Lower leg skin (tissue), 4 donors: ENCODE measurements at regions not wholly inside any gene's neighbourhood (a gene's known extent, or its start where the extent isn't known, plus 50 kb on each side); places are given as distances from the start of the nearest gene placed in this dataset.

Source experiments
- DNase-seq, 2 donors: peaks; one replicate each; pipeline ENCODE4 v3.0.0-alpha.2; 2019; ENCODE audit warnings: low spot score in 2 of 2
- H3K4me3 ChIP-seq: fragments of 200-600 bp; sonication (generic); 2 replicates; pipeline ENCODE4 v1.5.1; 2017; ENCODE audit warnings: mild to moderate bottlenecking, low read depth; ENCODE audit not compliant: poor library complexity, severe bottlenecking
- CTCF ChIP-seq, 3 donors: fragments of 450-650 bp; IDR thresholded peaks; one replicate each; pipeline ENCODE4 v1.5.1; 2016; ENCODE audit warnings: antibody characterized with exemption in 3 of 3, mild to moderate bottlenecking in 3 of 3, moderate library complexity in 2 of 3
- POLR2A ChIP-seq, 2 donors: fragments of 450-650 bp; IDR thresholded peaks; one replicate each; pipeline ENCODE4 v1.6.1; 2016 to 2017; ENCODE audit warnings: antibody characterized with exemption in 2 of 2, mild to moderate bottlenecking in 1 of 2, moderate library complexity in 1 of 2
- WGBS, 2 donors: methylation state at CpG; one replicate each; pipeline ENCODE4 v1.1.5; 2018; 5-methylcytosine and 5-hydroxymethylcytosine counted together
- intact Hi-C: fragments of 100-400 bp; cut with DNase I; formaldehyde crosslinking; loops from one replicate; pipeline ENCODE4 v1.15.0; 2023; ENCODE audit warnings: low total_unique reads

GRCh38 chr3:102670986-102671385, 236.2 kb downstream of the ZPLD1 start:
- DNase-seq, result no peak
- no peak overlapping the region for H3K4me3 ChIP-seq
- intact Hi-C loops, result no loop called here
- TF ChIP-seq CTCF (IDR thresholded peaks at IDR 0.05), result no peak
- TF ChIP-seq POLR2A (IDR thresholded peaks at IDR 0.05), result no peak
- WGBS, 2 donors, result 79 to 80% methylated on average over 2 of the region's 2 CpGs

GRCh38 chr3:102672305-102672704, 237.5 kb downstream of the ZPLD1 start:
- whole genome bisulfite sequencing, 2 donors, result 42 to 55% methylated on average over 1 of the region's 1 CpG
- no peak overlapping the region for H3K4me3 ChIP-seq
- DNase-seq, result no peak
- TF ChIP-seq POLR2A (IDR thresholded peaks at IDR 0.05) (no peak), CTCF (IDR thresholded peaks at IDR 0.05) (no peak)
- intact Hi-C loops, result no loop called here

DNA sequence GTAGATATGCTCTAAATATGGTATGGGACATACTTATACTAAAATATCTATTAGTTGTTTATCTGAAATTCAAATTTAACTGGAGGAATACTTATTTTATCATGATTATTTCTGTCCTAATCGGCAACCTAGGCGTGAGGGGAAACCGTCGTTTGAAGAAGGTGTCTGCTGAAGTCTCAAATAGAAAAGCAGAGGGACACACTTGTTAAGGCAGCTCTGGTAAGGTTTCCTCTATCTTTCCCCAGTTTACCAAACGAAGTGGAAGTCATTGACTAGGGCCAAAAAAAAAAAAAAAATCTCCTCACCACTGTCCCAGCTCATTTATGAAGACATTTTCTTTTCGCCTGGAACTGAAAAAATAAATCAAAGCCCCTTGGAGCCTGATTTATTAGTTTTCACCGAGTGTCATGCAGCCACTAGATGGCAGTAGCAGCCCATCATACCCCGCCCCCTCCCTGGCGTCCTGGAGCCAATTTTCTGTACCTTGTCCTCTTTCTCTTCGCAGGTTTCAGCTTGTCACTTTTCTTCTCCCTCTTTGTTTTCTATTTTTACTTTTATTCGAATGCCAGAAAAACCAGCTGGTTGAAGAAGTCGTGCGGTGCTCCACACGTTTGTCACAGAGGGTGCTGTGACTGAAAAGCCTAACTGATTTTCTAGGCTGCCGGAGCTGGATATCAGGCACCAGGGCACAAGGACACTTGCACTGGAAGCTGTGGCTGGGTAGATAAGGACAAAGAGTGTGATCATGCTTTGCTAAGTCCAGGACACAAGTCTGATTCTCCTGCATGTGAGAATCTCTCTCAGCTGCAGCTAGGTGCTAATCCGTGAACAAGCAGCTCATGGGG, 238.7 kb downstream of the ZPLD1 start:
- WGBS, 2 donors, result 11% methylated on average over 16 of the region's 16 CpGs
- H3K4me3 ChIP-seq, result no peak overlapping the region
- peak; percentile 28 to 88 for DNase-seq
- intact Hi-C loops, result no loop called here
- TF ChIP-seq CTCF (IDR thresholded peaks at IDR 0.05) (no peak), POLR2A (IDR thresholded peaks at IDR 0.05) (no peak)

DNA sequence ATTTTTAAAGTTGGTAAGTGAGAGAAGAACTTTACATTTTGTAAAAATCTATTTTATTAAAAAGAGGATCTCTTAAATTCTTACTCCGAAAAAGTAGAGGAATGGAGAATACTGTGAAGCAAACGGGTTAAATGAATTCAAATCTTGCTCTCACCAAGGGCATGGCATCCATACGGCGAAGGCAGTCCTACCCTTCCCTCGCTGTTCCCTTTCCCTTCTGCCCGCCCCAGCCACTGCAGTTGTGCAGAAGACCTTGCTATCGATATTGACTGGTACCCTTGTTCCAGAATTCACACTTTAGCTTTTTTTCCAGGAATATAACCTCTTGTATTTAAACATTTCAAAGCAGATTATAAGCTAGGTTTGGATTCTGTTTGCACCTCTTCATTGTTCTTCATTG, 239.5 kb downstream of the ZPLD1 start:
- intact Hi-C loops, result no loop called here
- no peak for DNase-seq
- no peak for TF ChIP-seq CTCF (IDR thresholded peaks at IDR 0.05)
- no peak for TF ChIP-seq POLR2A (IDR thresholded peaks at IDR 0.05)
- no peak overlapping the region for H3K4me3 ChIP-seq
- 87 to 88% methylated on average over 7 of the region's 7 CpGs for WGBS, 2 donors

DNA sequence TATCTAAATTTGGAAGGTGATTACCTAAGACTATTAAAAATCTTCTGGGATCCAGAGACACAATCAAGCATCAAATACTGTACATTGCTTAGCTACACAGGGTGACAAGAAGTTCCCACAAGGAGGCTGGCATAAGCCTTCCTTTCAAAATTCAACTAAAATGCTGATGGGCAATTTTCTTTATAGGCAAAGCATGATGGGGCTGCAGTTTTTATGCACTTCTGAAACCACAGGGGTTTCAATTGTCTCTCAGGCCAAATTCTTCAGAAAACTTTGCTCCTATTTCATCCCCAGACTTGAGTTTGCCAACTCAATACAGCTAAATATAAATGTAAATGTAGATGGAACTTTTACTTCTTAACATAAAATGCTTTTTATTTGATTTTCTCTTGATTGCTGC, 241.6 kb downstream of the ZPLD1 start:
- H3K4me3 ChIP-seq, result no peak overlapping the region
- intact Hi-C loops, result no loop called here
- TF ChIP-seq POLR2A (IDR thresholded peaks at IDR 0.05) (no peak), CTCF (IDR thresholded peaks at IDR 0.05) (no peak)
- DNase-seq, result no peak

GRCh38 chr3:102682741-102683140, 247.9 kb downstream of the ZPLD1 start:
- intact Hi-C loops, result no loop called here
- no peak overlapping the region for H3K4me3 ChIP-seq
- no peak for DNase-seq
- TF ChIP-seq CTCF (IDR thresholded peaks at IDR 0.05) (no peak), POLR2A (IDR thresholded peaks at IDR 0.05) (no peak)
